ENCODE measurements at regions not wholly inside any gene's neighbourhood (a gene's known extent, or its start where the extent isn't known, plus 50 kb on each side); places are given as distances from the start of the nearest gene placed in this dataset.
"Not testable (repeated sequence)": the region's sequence is repeated elsewhere in the genome, so short reads cannot be mapped to it uniquely, and the experiment has no call there.

DNA sequence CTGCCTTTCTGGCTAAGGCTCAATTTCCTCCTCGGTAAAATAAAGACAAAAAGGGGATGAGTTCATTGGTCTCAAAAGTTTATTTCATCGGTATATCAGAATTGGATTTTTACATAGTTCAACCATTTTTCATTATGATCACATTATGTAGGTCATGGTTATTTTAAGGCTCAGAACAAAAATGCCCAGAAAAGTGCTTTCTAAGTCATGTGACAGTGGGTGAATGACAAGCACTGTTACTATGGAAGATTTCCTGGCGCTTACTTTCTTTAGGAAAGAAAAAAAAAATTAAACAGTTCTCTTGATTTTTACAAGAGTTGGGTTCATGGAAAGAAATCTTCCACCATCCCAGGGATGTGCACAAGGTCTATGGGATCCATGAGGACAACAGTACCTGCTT is 117.9 kb upstream of the CES5A start:
- no peak for DNase-seq

GRCh38 chr16:55992551-55992950 is 117.4 kb upstream of the CES5A start:
- TF ChIP-seq CTCF (IDR thresholded peaks at IDR 0.05) (no peak), POLR2A (IDR thresholded peaks at IDR 0.05) (no peak)
- H3K27ac ChIP-seq, result no peak overlapping the region
- DNase-seq, result no peak
- H3K27me3 ChIP-seq, result no peaks in the 10 kb centered on the region
- no peaks in the 10 kb centered on the region for H3K9me3 ChIP-seq
- no peak overlapping the region for H3K4me3 ChIP-seq
- no peaks in the 10 kb centered on the region for H3K36me3 ChIP-seq
- no peaks in the 10 kb centered on the region for H3K4me1 ChIP-seq

More for the DNA sequence above, 117.9 kb upstream of the CES5A start:
- H3K9me3 ChIP-seq, result no peaks in the 10 kb centered on the region
- no peaks in the 10 kb centered on the region for H3K4me1 ChIP-seq
- H3K27me3 ChIP-seq, result no peaks in the 10 kb centered on the region
- TF ChIP-seq CTCF (IDR thresholded peaks at IDR 0.05) (no peak), POLR2A (IDR thresholded peaks at IDR 0.05) (no peak)
- no peak overlapping the region for H3K4me3 ChIP-seq
- H3K27ac ChIP-seq, result no peak overlapping the region
- no peaks in the 10 kb centered on the region for H3K36me3 ChIP-seq

DNA sequence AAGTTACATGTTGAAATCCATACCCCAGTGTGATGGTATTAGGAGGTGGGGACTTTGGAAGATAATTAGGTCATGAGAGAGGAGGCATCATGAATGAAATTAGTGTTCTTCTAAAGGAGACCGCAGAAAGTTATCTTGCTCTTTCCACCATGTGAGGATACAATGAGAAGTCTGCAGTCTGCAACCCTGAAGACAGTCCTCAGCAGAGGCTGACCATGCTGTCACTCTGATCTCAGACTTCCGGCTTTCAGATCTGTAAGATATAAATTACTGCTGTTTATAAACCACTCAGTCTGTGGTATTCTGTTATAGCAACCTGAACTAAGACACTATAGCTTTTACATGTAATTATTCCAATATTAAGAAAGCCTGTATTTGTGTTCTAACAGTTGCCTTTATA is 116.7 kb upstream of the CES5A start:
- no peaks in the 10 kb centered on the region for H3K36me3 ChIP-seq
- no peak for DNase-seq
- no peak overlapping the region for H3K27ac ChIP-seq
- no peaks in the 10 kb centered on the region for H3K27me3 ChIP-seq
- no peak overlapping the region for H3K4me3 ChIP-seq
- no peaks in the 10 kb centered on the region for H3K4me1 ChIP-seq
- TF ChIP-seq CTCF (IDR thresholded peaks at IDR 0.05) (no peak), POLR2A (IDR thresholded peaks at IDR 0.05) (no peak)
- H3K9me3 ChIP-seq, result no peaks in the 10 kb centered on the region

- H3K27ac ChIP-seq, result no peak overlapping the region
Measured at GRCh38 chr16:55989569-55989907, 114.4 kb upstream of the CES5A start.

GRCh38 chr16:55988850-55989568 is 113.8 kb upstream of the CES5A start:
- H3K27me3 ChIP-seq, H3K36me3 ChIP-seq, H3K27ac ChIP-seq, DNase-seq, H3K9me3 ChIP-seq, H3K4me1 ChIP-seq, H3K4me3 ChIP-seq: not testable (repeated sequence)

More at GRCh38 chr16:55989569-55989907, 114.4 kb upstream of the CES5A start:
- H3K4me3 ChIP-seq, result no peak overlapping the region
- no peak for DNase-seq
- no peaks in the 10 kb centered on the region for H3K9me3 ChIP-seq
- no peaks in the 10 kb centered on the region for H3K4me1 ChIP-seq
- TF ChIP-seq POLR2A (IDR thresholded peaks at IDR 0.05) (no peak), CTCF (IDR thresholded peaks at IDR 0.05) (no peak)
- no peaks in the 10 kb centered on the region for H3K36me3 ChIP-seq
- H3K27me3 ChIP-seq, result no peaks in the 10 kb centered on the region

DNA sequence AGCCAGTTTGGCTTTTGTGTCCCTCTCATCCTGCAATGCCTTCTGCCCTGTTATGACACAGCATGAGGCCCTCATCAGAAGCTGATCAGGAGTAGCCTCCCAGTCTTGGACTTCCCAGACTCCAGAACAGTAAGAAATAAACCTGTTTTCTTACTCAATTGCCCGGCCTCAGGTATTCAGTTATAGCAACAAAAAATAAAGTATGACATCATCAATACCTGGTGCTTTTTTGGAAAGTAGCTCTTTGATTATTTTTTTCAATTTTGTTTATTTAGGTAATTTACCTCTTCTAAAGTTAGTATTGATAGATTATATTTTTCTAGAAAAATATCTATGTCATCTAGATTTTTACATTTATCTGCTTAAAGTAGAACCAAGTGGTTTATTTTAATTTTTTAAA is 112.8 kb upstream of the CES5A start:
- TF ChIP-seq POLR2A (IDR thresholded peaks at IDR 0.05) (no peak), CTCF (IDR thresholded peaks at IDR 0.05) (no peak)
- Histone ChIP-seq H3K27me3 (no peaks in the 10 kb centered on the region), H3K9me3 (no peaks in the 10 kb centered on the region), H3K36me3 (no peaks in the 10 kb centered on the region), H3K4me1 (no peaks in the 10 kb centered on the region), H3K4me3 (no peak overlapping the region), H3K27ac (no peak overlapping the region)
- no peak for DNase-seq
